Panc1 (cell line): ENCODE measurements at regions not wholly inside any gene's neighbourhood (a gene's known extent, or its start where the extent isn't known, plus 50 kb on each side); places are given as distances from the start of the nearest gene placed in this dataset.

Source experiments
- CTCF ChIP-seq: fragments of 450-650 bp; IDR thresholded peaks from 2 replicates; pipeline ENCODE4 v1.5.1; 2017; ENCODE audit warnings: mild to moderate bottlenecking
- POLR2AphosphoS5 ChIP-seq: IDR thresholded peaks from 2 replicates; pipeline ENCODE4 v1.6.1; 2012; ENCODE audit warnings: mild to moderate bottlenecking, low read depth, low read length, moderate library complexity
- REST ChIP-seq, 2 experiments: IDR thresholded peaks; 2 replicates each; pipeline ENCODE4 v1.6.1; 2011 to 2012; ENCODE audit warnings: low read depth in 2 of 2, control low read depth in 1 of 2, low read length in 1 of 2, mild to moderate bottlenecking in 1 of 2, moderate library complexity in 1 of 2; ENCODE audit not compliant: insufficient read depth in 1 of 2
- SIN3A ChIP-seq: IDR thresholded peaks from 2 replicates; pipeline ENCODE4 v1.6.1; 2012; ENCODE audit warnings: low read depth, mild to moderate bottlenecking, low read length, moderate library complexity, borderline replicate concordance; ENCODE audit not compliant: insufficient read depth
- TCF7L2 ChIP-seq: IDR thresholded peaks from 2 replicates; pipeline ENCODE4 v1.6.1; 2011; ENCODE audit warnings: mild to moderate bottlenecking, low read depth, low read length, inconsistent platforms

- no peak for TF ChIP-seq POLR2AphosphoS5
- TF ChIP-seq CTCF: no peak
- TF ChIP-seq SIN3A: no peak
- TF ChIP-seq TCF7L2: no peak
- TF ChIP-seq REST (IDR thresholded peaks at IDR 0.05; ENCODE audit: insufficient read depth in 1 of 2, low read depth in 2 of 2, low read length in 1 of 2): no peak
Measured at GRCh38 chr9:99347568-99347967, 125.5 kb downstream of the SEC61B start.
